H1 (cell line): ENCODE measurements at regions not wholly inside any gene's neighbourhood (a gene's known extent, or its start where the extent isn't known, plus 50 kb on each side); places are given as distances from the start of the nearest gene placed in this dataset.

Experiments used
- CTCF ChIA-PET: fragments of 300-600 bp; sonication (Branson Sonifier 250); formaldehyde crosslinking; loops from one replicate; lab custom pipeline; 2021; ENCODE audit not compliant: partially characterized antibody; lab: Charles Lee
- POLR2A ChIA-PET: fragments of 300-600 bp; sonication (Branson Sonifier 250); formaldehyde crosslinking; loops from one replicate; lab custom pipeline; 2021; ENCODE audit warnings: inconsistent platforms; ENCODE audit not compliant: partially characterized antibody; lab: Charles Lee
- DNase-seq, 2 experiments: peaks; one replicate each; pipeline versions ENCODE4 v3.0.0 to v3.0.0-alpha.2; 2010 to 2022; ENCODE audit warnings: low spot score in 2 of 2, low read depth in 1 of 2, mixed read lengths in 1 of 2
- FAIRE-seq: peaks from 2 replicates; lab custom pipeline; 2011; peaks lifted over from hg19 to GRCh38; lab: Jason Lieb, UNC
- H2AFZ ChIP-seq: 2 replicates; pipeline ENCODE4 v1.8.1; 2012; ENCODE audit warnings: low read length, inconsistent platforms
- H2AK5ac ChIP-seq: 2 replicates; pipeline ENCODE4 v1.6.1; 2013; ENCODE audit warnings: low read depth, low read length
- H2BK120ac ChIP-seq: replicated peaks from 2 replicates; pipeline ENCODE3; 2013; ENCODE audit warnings: low read depth, low read length, inconsistent platforms
- H2BK12ac ChIP-seq: 2 replicates; pipeline ENCODE4 v1.6.1; 2013; ENCODE audit warnings: low read depth, low read length
- H2BK15ac ChIP-seq: 2 replicates; pipeline ENCODE4 v1.6.1; 2013; ENCODE audit warnings: low read length
- H2BK20ac ChIP-seq: 2 replicates; pipeline ENCODE4 v1.6.1; 2013; ENCODE audit warnings: low read length
- H2BK5ac ChIP-seq: 2 replicates; pipeline ENCODE4 v1.6.1; 2013; ENCODE audit warnings: low read depth, low read length
- H3K14ac ChIP-seq: 2 replicates; pipeline ENCODE4 v1.6.1; 2013; ENCODE audit warnings: inconsistent platforms; ENCODE audit not compliant: insufficient read length
- H3K18ac ChIP-seq: 2 replicates; pipeline ENCODE4 v1.6.1; 2013; ENCODE audit warnings: low read length; ENCODE audit errors: extremely low read depth
- H3K23ac ChIP-seq: 2 replicates; pipeline ENCODE4 v1.6.1; 2013; ENCODE audit warnings: inconsistent platforms; ENCODE audit not compliant: insufficient read length
- H3K23me2 ChIP-seq: 2 replicates; pipeline ENCODE4 v1.6.1; 2013; ENCODE audit warnings: low read depth, low read length
- H3K27ac ChIP-seq: 2 replicates; pipeline ENCODE4 v1.6.1; 2011; ENCODE audit warnings: low read depth, low read length, inconsistent platforms
- H3K27me3 ChIP-seq, 4 experiments: replicated peaks in 1 of 4; 1 replicate in 1 of 4; 2 replicates in 3 of 4; pipeline versions ENCODE4 v1.6.1 to v1.8.1; 2011 to 2013; ENCODE audit warnings: low read length in 3 of 4, mild to moderate bottlenecking in 3 of 4, inconsistent platforms in 2 of 4, mixed read lengths in 2 of 4, moderate library complexity in 1 of 4; ENCODE audit not compliant: control insufficient read depth in 3 of 4, insufficient read depth in 3 of 4; ENCODE audit errors: extremely low read depth in 1 of 4
- H3K36me3 ChIP-seq, 4 experiments: 2 replicates each; pipeline versions ENCODE4 v1.6.1 to v1.8.1; 2011 to 2013; ENCODE audit warnings: mild to moderate bottlenecking in 4 of 4, low read length in 3 of 4, moderate library complexity in 2 of 4, control low read depth in 1 of 4, inconsistent platforms in 1 of 4; ENCODE audit not compliant: insufficient read depth in 4 of 4, control insufficient read depth in 2 of 4
- H3K4ac ChIP-seq: replicated peaks from 2 replicates; pipeline ENCODE3; 2013; ENCODE audit warnings: low read length, low read depth, mixed read lengths, inconsistent platforms; ENCODE audit not compliant: insufficient read length
- H3K4me1 ChIP-seq, 4 experiments: replicated peaks in 1 of 4; 1 replicate in 1 of 4; 2 replicates in 3 of 4; pipeline versions ENCODE4 v1.6.1 to v1.8.1; 2011 to 2013; ENCODE audit warnings: low read length in 3 of 4, inconsistent platforms in 2 of 4, mixed read lengths in 1 of 4; ENCODE audit not compliant: insufficient read depth in 4 of 4, control insufficient read depth in 3 of 4
- H3K4me2 ChIP-seq, 2 experiments: 2 replicates each; pipeline versions ENCODE4 v1.6.1 to v1.8.1; 2011 to 2013; ENCODE audit warnings: low read depth in 2 of 2, low read length in 2 of 2, control low read depth in 1 of 2, inconsistent platforms in 1 of 2, mild to moderate bottlenecking in 1 of 2; ENCODE audit not compliant: insufficient read depth in 1 of 2
- H3K4me3 ChIP-seq, 4 experiments: fragments of 200-600, 300-600 bp in 1 of 4; sonication (generic), shearing (Covaris generic), sonication (Bioruptor Twin) in 1 of 4; 2 replicates each; pipeline versions ENCODE4 v1.5.1 to v1.8.1; 2011 to 2016; ENCODE audit warnings: low read length in 4 of 4, low read depth in 3 of 4, control low read depth in 2 of 4, inconsistent platforms in 2 of 4, mild to moderate bottlenecking in 2 of 4, mixed read lengths in 1 of 4, moderate library complexity in 1 of 4; ENCODE audit not compliant: insufficient read depth in 2 of 4; ENCODE audit errors: extremely low read depth in 1 of 4
- H3K56ac ChIP-seq: replicated peaks from 2 replicates; pipeline ENCODE3; 2013; ENCODE audit warnings: low read depth, mild to moderate bottlenecking, mixed read lengths, low read length, inconsistent platforms; ENCODE audit not compliant: insufficient read length
- H3K79me1 ChIP-seq: 2 replicates; pipeline ENCODE4 v1.6.1; 2013; ENCODE audit warnings: low read depth, low read length, control low read depth
- H3K79me2 ChIP-seq, 2 experiments: 2 replicates each; pipeline versions ENCODE4 v1.6.1 to v1.8.1; 2012 to 2013; ENCODE audit warnings: low read length in 2 of 2, mild to moderate bottlenecking in 2 of 2, inconsistent platforms in 1 of 2; ENCODE audit not compliant: insufficient read depth in 2 of 2, control insufficient read depth in 1 of 2
- H3K9ac ChIP-seq, 4 experiments: replicated peaks in 1 of 4; 1 replicate in 1 of 4; 2 replicates in 3 of 4; pipeline versions ENCODE4 v1.6.1 to v1.8.1; 2011 to 2013; ENCODE audit warnings: low read depth in 3 of 4, low read length in 3 of 4, control low read depth in 2 of 4, mild to moderate bottlenecking in 2 of 4, moderate library complexity in 2 of 4, inconsistent platforms in 1 of 4; ENCODE audit errors: extremely low read depth in 1 of 4
- H3K9me3 ChIP-seq, 2 experiments: 2 replicates each; pipeline versions ENCODE4 v1.6.1 to v1.8.1; 2012 to 2013; ENCODE audit warnings: mild to moderate bottlenecking in 2 of 2, moderate library complexity in 2 of 2, control low read depth in 1 of 2, inconsistent platforms in 1 of 2, low read depth in 1 of 2, low read length in 1 of 2, mixed read lengths in 1 of 2; ENCODE audit not compliant: insufficient read depth in 2 of 2
- H4K20me1 ChIP-seq, 2 experiments: replicated peaks in 1 of 2; 2 replicates each; pipeline versions ENCODE3 to v1.8.1; 2011 to 2013; ENCODE audit warnings: inconsistent platforms in 2 of 2, low read length in 2 of 2, mild to moderate bottlenecking in 1 of 2; ENCODE audit not compliant: insufficient read depth in 2 of 2, control insufficient read depth in 1 of 2
- H4K5ac ChIP-seq: 2 replicates; pipeline ENCODE4 v1.6.1; 2013; ENCODE audit warnings: low read length, low read depth, mixed read lengths, inconsistent platforms; ENCODE audit not compliant: insufficient read length
- H4K8ac ChIP-seq: 2 replicates; pipeline ENCODE4 v1.8.0; 2013; ENCODE audit warnings: mild to moderate bottlenecking, moderate library complexity, low read length, inconsistent platforms; ENCODE audit not compliant: insufficient read depth; ENCODE audit errors: extremely low read depth
- H4K91ac ChIP-seq: replicated peaks from 2 replicates; pipeline ENCODE3; 2013; ENCODE audit warnings: low read length, mixed read lengths, inconsistent platforms; ENCODE audit not compliant: insufficient read length
- ASH2L ChIP-seq: fragments of 200-600, 300-600 bp; sonication (generic); IDR thresholded peaks from one replicate; pipeline ENCODE4 v1.7.1; 2017; ENCODE audit warnings: low read length
- EP300 ChIP-seq, 2 experiments: IDR thresholded peaks; 1 replicate in 1 of 2; 2 replicates in 1 of 2; pipeline ENCODE4 v1.6.1; 2011 to 2012; ENCODE audit warnings: low read depth in 2 of 2, low read length in 2 of 2, mild to moderate bottlenecking in 2 of 2, borderline replicate concordance in 1 of 2, inconsistent platforms in 1 of 2, moderate library complexity in 1 of 2
- EZH2 ChIP-seq: fragments of 200-600 bp; sonication (generic); IDR thresholded peaks from 2 replicates; pipeline ENCODE4 v1.7.1; 2012; ENCODE audit warnings: low read depth, mild to moderate bottlenecking, moderate library complexity, low read length, inconsistent platforms; ENCODE audit not compliant: severe bottlenecking
- JUN ChIP-seq: IDR thresholded peaks from 2 replicates; pipeline ENCODE4 v1.6.1; 2011; ENCODE audit warnings: low read depth, mild to moderate bottlenecking, improper control_type of control experiment, low read length
- POLR2A ChIP-seq, 2 experiments: IDR thresholded peaks; 1 replicate in 1 of 2; 2 replicates in 1 of 2; pipeline ENCODE4 v1.6.1; 2011; ENCODE audit warnings: low read depth in 2 of 2, low read length in 2 of 2, mild to moderate bottlenecking in 2 of 2; ENCODE audit errors: control extremely low read depth in 1 of 2
- POU5F1 ChIP-seq: IDR thresholded peaks from 2 replicates; pipeline ENCODE4 v1.6.1; 2011; ENCODE audit warnings: low read depth, mild to moderate bottlenecking, low read length, moderate library complexity
- RFX5 ChIP-seq: IDR thresholded peaks from 2 replicates; pipeline ENCODE4 v1.6.1; 2011; ENCODE audit warnings: low read depth, low read length, improper control_type of control experiment, borderline replicate concordance
- RXRA ChIP-seq: IDR thresholded peaks from 2 replicates; pipeline ENCODE4 v1.6.1; 2011; ENCODE audit warnings: low read depth, mild to moderate bottlenecking, low read length, moderate library complexity; ENCODE audit not compliant: insufficient read depth
- SAP30 ChIP-seq: fragments of 300-600 bp; sonication (generic); IDR thresholded peaks from 2 replicates; pipeline ENCODE4 v1.7.1; 2012; ENCODE audit warnings: low read length, moderate library complexity, mild to moderate bottlenecking, inconsistent platforms; ENCODE audit not compliant: insufficient read depth, insufficient replicate concordance
- SIRT6 ChIP-seq: IDR thresholded peaks from one replicate; pipeline ENCODE4 v1.7.1; 2012; ENCODE audit warnings: low read length, inconsistent platforms
- SP1 ChIP-seq: IDR thresholded peaks from 2 replicates; pipeline ENCODE4 v1.6.1; 2011; ENCODE audit warnings: low read depth, low read length
- YY1 ChIP-seq: IDR thresholded peaks from 2 replicates; pipeline ENCODE4 v1.6.1; 2011; ENCODE audit warnings: low read depth, mild to moderate bottlenecking, low read length
- WGBS, 2 experiments: shearing (Covaris generic) in 1 of 2; methylation state at CpG; one replicate each; pipeline versions ENCODE4 v1.1.6 to v1.1.7; 2013 to 2015; ENCODE audit warnings: low lambda C conversion rate in 2 of 2, mixed read lengths in 2 of 2, inconsistent platforms in 1 of 2, low coverage in 1 of 2, missing lambda C conversion rate in 1 of 2; ENCODE audit not compliant: insufficient replicate concordance in 2 of 2, insufficient coverage in 1 of 2, insufficient read length in 1 of 2; ENCODE audit errors: extremely low coverage in 1 of 2, missing lambda C conversion rate in 1 of 2; 5-methylcytosine and 5-hydroxymethylcytosine counted together

GRCh38 chr1:199067483-199067882, 428.6 kb downstream of the PTPRC start:
- Histone ChIP-seq H3K79me2 (no peaks in the 10 kb centered on the region), H3K56ac (no peak overlapping the region), H3K79me1 (no peaks in the 10 kb centered on the region), H3K14ac (no peak overlapping the region), H4K8ac (no peak overlapping the region), H3K23me2 (no peaks in the 10 kb centered on the region), H3K9me3 (no peaks in the 10 kb centered on the region), H4K5ac (no peak overlapping the region), H3K4me3 (no peak overlapping the region), H3K36me3 (no peaks in the 10 kb centered on the region), H3K4me1 (no peaks in the 10 kb centered on the region), H3K27me3 (no peaks in the 10 kb centered on the region), H2BK5ac (no peak overlapping the region), H3K4me2 (no peak overlapping the region), H2BK20ac (no peak overlapping the region), H2AFZ (no peak overlapping the region), H2BK15ac (no peak overlapping the region), H3K4ac (no peak overlapping the region), H2BK12ac (no peak overlapping the region), H3K23ac (no peak overlapping the region), H4K20me1 (no peaks in the 10 kb centered on the region), H4K91ac (no peak overlapping the region), H2AK5ac (no peak overlapping the region), H3K18ac (no peak overlapping the region), H3K9ac (no peak overlapping the region), H2BK120ac (no peak overlapping the region), H3K27ac (no peak overlapping the region)
- FAIRE-seq (no peak), DNase-seq (no peak)
- ChIA-PET POLR2A (no interaction called here), CTCF (no interaction called here)
- no peak for TF ChIP-seq SAP30
- no peak for TF ChIP-seq JUN
- TF ChIP-seq EZH2, result no peak
- no peak for TF ChIP-seq YY1
- TF ChIP-seq ASH2L, result no peak
- no peak for TF ChIP-seq SIRT6
- TF ChIP-seq POU5F1, result no peak
- TF ChIP-seq EP300 (IDR thresholded peaks at IDR 0.05; ENCODE audit: borderline replicate concordance in 1 of 2, low read depth in 2 of 2, low read length in 2 of 2), result no peak
- no peak for TF ChIP-seq RXRA
- no peak for TF ChIP-seq POLR2A (IDR thresholded peaks at IDR 0.05; ENCODE audit: control extremely low read depth in 1 of 2, low read depth in 2 of 2, low read length in 2 of 2)
- TF ChIP-seq RFX5, result no peak
- TF ChIP-seq SP1, result no peak
- 82% methylated on average over 2 of the region's 2 CpGs; no CpG with 5 or more reads in 1 of the 2 experiments for WGBS, 2 experiments
